C4-2B (cell line): ENCODE measurements at regions not wholly inside any gene's neighbourhood (a gene's known extent, or its start where the extent isn't known, plus 50 kb on each side); places are given as distances from the start of the nearest gene placed in this dataset.

Source experiments
- ZFX ChIP-seq: fragments of 450-650 bp; IDR thresholded peaks from 2 replicates; pipeline ENCODE4 v1.6.1; 2017
- TF ChIP-seq, protein P1 (sequence below): fragments of 450-650 bp; conservative IDR thresholded peaks from 2 replicates; pipeline ENCODE4 v1.5.1; 2017; ENCODE audit warnings: mild to moderate bottlenecking

DNA sequence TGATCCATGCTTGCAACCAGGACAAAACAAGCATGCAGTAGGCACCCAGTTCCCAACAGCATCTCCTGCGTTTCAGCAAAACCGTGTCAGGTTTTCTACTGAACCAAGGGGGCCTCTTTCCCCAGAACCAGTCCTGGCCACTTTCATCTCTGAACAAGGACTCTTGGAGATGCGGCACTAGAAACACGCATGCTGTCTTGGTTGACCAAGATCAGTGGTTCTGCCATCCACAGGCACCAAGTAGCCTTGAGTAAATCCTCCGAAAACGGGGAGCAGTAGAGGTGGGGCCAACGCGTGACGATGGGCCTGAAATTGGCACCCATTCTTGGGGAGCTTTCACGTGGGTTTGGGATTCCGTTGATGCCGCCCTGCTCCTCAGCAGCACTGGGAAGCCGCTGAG lies 62.5 kb upstream of the AJAP1 start:
- TF ChIP-seq, protein P1, sequence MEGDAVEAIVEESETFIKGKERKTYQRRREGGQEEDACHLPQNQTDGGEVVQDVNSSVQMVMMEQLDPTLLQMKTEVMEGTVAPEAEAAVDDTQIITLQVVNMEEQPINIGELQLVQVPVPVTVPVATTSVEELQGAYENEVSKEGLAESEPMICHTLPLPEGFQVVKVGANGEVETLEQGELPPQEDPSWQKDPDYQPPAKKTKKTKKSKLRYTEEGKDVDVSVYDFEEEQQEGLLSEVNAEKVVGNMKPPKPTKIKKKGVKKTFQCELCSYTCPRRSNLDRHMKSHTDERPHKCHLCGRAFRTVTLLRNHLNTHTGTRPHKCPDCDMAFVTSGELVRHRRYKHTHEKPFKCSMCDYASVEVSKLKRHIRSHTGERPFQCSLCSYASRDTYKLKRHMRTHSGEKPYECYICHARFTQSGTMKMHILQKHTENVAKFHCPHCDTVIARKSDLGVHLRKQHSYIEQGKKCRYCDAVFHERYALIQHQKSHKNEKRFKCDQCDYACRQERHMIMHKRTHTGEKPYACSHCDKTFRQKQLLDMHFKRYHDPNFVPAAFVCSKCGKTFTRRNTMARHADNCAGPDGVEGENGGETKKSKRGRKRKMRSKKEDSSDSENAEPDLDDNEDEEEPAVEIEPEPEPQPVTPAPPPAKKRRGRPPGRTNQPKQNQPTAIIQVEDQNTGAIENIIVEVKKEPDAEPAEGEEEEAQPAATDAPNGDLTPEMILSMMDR, result no peak
- no peak for TF ChIP-seq ZFX
